Mesothelial cell of epicardium (in vitro differentiated cells): ENCODE measurements at regions not wholly inside any gene's neighbourhood (a gene's known extent, or its start where the extent isn't known, plus 50 kb on each side); places are given as distances from the start of the nearest gene placed in this dataset.

ENCODE experiments used
- DNase-seq, 2 experiments: peaks; one replicate each; pipeline ENCODE4 v3.0.0; 2021; ENCODE audit warnings: low spot score in 2 of 2; ENCODE audit not compliant: unreplicated experiment in 2 of 2
- H3K27ac Mint-ChIP-seq: 2 replicates; pipeline ENCODE4 v1.8.0; 2021; ENCODE audit warnings: mixed read lengths
- H3K27me3 Mint-ChIP-seq: 2 replicates; pipeline ENCODE4 v1.8.0; 2021; ENCODE audit warnings: low read depth, mixed read lengths
- H3K36me3 Mint-ChIP-seq: 2 replicates; pipeline ENCODE4 v1.8.0; 2021; ENCODE audit warnings: mixed read lengths
- H3K4me1 Mint-ChIP-seq: 2 replicates; pipeline ENCODE4 v1.8.0; 2021; ENCODE audit warnings: mixed read lengths
- H3K4me3 Mint-ChIP-seq: 2 replicates; pipeline ENCODE4 v1.8.0; 2021; ENCODE audit warnings: mild to moderate bottlenecking, moderate library complexity, mixed read lengths
- H3K9me3 Mint-ChIP-seq: 2 replicates; pipeline ENCODE4 v1.8.0; 2021; ENCODE audit warnings: mixed read lengths
- TF ChIP-seq, protein P1 (sequence below): fragments of 200-600 bp; sonication (generic); IDR thresholded peaks from one replicate; pipeline ENCODE4 v1.5.0; 2021; ENCODE audit warnings: antibody characterized with exemption; ENCODE audit not compliant: unreplicated experiment

DNA sequence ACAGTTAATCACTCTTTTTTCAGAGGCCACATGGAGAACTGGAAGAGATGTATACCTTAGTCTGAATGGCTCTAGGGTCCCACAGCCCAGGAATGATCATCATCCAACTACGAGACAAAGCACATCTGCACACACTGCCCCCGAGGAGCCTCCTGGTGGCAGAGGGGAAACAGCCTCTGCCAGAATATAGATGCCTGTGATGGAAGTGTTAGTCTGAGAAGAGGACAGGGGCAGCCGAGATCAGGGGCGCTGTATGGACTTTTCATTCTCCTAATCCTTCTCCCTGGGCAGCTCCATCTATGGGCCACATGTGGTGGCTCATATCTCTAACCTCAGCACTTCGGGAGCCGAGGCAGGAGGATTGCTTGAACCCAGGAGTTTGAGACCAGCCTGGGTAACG is 82.8 kb upstream of the CAPRIN2 start:
- H3K27me3 Mint-ChIP-seq: peaks cover 50% of the 10 kb centered on the region
- no peak for DNase-seq
- H3K36me3 Mint-ChIP-seq: no peaks in the 10 kb centered on the region
- TF ChIP-seq, protein P1, sequence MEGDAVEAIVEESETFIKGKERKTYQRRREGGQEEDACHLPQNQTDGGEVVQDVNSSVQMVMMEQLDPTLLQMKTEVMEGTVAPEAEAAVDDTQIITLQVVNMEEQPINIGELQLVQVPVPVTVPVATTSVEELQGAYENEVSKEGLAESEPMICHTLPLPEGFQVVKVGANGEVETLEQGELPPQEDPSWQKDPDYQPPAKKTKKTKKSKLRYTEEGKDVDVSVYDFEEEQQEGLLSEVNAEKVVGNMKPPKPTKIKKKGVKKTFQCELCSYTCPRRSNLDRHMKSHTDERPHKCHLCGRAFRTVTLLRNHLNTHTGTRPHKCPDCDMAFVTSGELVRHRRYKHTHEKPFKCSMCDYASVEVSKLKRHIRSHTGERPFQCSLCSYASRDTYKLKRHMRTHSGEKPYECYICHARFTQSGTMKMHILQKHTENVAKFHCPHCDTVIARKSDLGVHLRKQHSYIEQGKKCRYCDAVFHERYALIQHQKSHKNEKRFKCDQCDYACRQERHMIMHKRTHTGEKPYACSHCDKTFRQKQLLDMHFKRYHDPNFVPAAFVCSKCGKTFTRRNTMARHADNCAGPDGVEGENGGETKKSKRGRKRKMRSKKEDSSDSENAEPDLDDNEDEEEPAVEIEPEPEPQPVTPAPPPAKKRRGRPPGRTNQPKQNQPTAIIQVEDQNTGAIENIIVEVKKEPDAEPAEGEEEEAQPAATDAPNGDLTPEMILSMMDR: no peak
- no peaks in the 10 kb centered on the region for H3K9me3 Mint-ChIP-seq
- H3K4me3 Mint-ChIP-seq: no peak overlapping the region
- H3K4me1 Mint-ChIP-seq: no peaks in the 10 kb centered on the region
- H3K27ac Mint-ChIP-seq: no peak overlapping the region

DNA sequence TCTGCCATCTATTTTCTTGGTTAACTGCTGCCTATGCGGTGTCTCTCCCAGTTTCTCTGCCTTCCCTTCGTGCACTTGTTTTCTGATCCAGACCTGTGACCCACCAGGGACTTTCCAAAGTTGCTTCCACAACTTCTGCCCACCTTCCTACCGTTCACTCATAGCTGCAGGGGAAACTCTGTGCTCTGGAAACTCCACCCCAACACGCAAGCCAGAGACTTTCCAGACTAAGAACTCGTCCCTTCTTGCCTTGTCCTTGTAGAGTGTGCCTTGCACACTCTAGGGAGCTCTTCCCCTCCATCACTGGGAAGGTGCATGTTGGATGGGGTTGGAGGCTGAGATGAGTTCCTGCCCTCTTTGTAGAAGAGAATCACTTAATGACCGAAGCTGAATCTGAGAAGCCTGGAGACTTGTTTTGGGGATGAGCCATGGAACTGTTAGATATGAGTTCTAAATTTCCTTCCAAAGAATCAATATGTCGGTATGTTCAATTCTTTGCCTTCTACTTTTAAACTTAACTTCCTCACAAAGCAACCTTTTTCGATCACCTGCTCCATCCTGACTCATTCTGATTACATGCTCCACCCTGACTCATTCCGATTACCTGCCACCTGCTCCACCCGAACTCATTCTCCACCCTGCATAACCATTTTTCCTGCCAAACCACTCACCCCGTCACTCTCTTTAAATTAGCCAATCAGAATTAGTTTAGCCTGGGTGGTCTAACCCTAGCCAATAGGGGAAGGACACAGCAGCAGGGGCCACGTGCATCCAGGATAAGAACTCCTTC is 82.1 kb upstream of the CAPRIN2 start:
- no peak for DNase-seq
- no peak overlapping the region for H3K4me3 Mint-ChIP-seq
- peaks cover 50% of the 10 kb centered on the region for H3K27me3 Mint-ChIP-seq
- no peaks in the 10 kb centered on the region for H3K4me1 Mint-ChIP-seq
- TF ChIP-seq, protein P1: no peak
- no peaks in the 10 kb centered on the region for H3K36me3 Mint-ChIP-seq
- no peak overlapping the region for H3K27ac Mint-ChIP-seq
- H3K9me3 Mint-ChIP-seq: peaks cover 4% of the 10 kb centered on the region

DNA sequence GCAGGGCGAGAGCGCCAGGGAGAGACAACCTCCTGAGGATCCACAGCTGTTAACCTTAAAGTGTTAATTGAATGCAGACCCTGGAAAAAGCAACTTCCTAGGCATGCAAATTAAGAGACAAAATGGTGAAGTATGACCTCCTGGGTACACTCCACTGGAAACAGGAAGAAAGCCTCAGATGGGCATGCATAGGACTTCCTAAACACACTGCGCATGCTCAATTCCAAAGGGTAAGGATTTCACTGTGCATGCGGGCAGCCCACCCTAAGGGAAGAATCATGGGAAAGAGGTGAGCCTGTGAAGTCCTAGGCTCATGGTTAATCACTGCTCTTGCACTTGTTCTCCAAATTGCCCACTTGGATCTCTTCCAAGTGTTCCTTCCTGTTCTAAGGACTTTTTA is 80.5 kb upstream of the CAPRIN2 start:
- H3K27ac Mint-ChIP-seq: no peak overlapping the region
- H3K36me3 Mint-ChIP-seq: no peaks in the 10 kb centered on the region
- H3K27me3 Mint-ChIP-seq: peaks cover 52% of the 10 kb centered on the region
- DNase-seq: no peak
- TF ChIP-seq, protein P1: no peak
- no peaks in the 10 kb centered on the region for H3K4me1 Mint-ChIP-seq
- no peak overlapping the region for H3K4me3 Mint-ChIP-seq
- peaks cover 5% of the 10 kb centered on the region for H3K9me3 Mint-ChIP-seq

DNA sequence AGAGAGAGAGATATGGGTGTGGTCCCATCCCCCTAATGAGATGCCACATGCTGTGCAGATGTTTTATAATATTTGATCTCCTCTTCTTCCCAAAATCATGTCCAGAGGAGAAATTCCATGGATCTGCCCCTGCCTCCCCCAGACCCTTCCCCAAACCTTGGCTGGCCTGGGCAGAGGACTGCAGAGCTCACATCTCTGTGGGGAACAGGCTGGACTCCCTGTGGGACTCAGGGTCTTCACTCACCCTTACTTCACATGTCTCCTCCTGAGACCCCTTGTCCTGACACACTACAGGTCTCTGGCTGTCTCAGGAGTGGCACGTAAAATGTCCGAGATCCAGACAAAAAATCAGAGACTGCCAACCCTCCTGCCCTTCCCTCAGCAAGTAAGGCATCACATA is 76.0 kb upstream of the CAPRIN2 start:
- peaks cover 5% of the 10 kb centered on the region for H3K9me3 Mint-ChIP-seq
- TF ChIP-seq, protein P1: no peak
- H3K36me3 Mint-ChIP-seq: no peaks in the 10 kb centered on the region
- H3K27ac Mint-ChIP-seq: no peak overlapping the region
- H3K4me3 Mint-ChIP-seq: no peak overlapping the region
- H3K27me3 Mint-ChIP-seq: peaks cover 34% of the 10 kb centered on the region
- no peaks in the 10 kb centered on the region for H3K4me1 Mint-ChIP-seq
- DNase-seq: no peak

DNA sequence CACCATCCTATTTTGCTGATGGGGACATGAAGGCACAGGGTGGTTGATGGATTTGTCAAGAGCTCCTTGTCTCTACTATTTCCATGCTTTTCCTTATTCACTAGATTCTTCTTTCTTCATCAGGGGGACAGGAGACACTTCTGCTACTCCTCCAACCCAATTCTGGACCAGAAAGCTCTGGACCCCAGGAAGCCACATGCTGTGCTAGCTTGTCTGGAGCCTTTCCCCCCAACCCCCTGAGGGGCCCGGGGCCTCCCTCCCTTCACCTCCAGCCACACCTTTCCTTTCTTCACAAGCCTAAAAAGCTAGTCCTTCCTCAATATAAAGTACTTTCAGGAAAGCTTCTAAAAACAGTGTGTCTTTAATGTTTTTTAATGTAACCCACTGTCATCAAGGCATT is 75.1 kb upstream of the CAPRIN2 start:
- Mint-ChIP-seq H3K9me3 (peaks cover 5% of the 10 kb centered on the region), H3K27me3 (peaks cover 26% of the 10 kb centered on the region), H3K4me3 (no peak overlapping the region), H3K36me3 (no peaks in the 10 kb centered on the region), H3K4me1 (no peaks in the 10 kb centered on the region), H3K27ac (no peak overlapping the region)
- DNase-seq: no peak
- TF ChIP-seq, protein P1: no peak

DNA sequence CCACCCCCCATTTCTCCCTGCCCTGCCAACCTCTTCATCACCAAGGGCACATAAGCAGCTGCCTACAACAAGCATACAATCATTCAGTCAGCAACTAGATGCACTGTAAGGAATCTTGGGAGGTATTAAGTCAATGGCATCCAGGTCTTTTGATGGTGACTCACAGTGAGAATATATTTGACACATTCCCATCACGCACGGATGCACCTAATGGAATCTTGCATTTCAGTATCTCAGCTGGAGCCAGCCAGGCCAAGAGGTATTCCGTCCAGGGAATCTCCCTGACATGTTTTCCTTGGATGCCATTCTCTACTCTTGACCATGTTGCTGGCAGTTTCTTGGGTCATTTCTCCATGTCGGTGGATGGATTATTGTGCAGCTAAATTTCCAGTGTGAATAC is 73.9 kb upstream of the CAPRIN2 start:
- Mint-ChIP-seq H3K36me3 (no peaks in the 10 kb centered on the region), H3K4me3 (no peak overlapping the region), H3K4me1 (peaks cover 2% of the 10 kb centered on the region), H3K9me3 (peaks cover 5% of the 10 kb centered on the region), H3K27me3 (peaks cover 21% of the 10 kb centered on the region), H3K27ac (no peak overlapping the region)
- DNase-seq: no peak
- TF ChIP-seq, protein P1: no peak
